PFSK-1 (cell line): ENCODE measurements at regions not wholly inside any gene's neighbourhood (a gene's known extent, or its start where the extent isn't known, plus 50 kb on each side); places are given as distances from the start of the nearest gene placed in this dataset.

Source experiments
- FOXP2 ChIP-seq: optimal IDR thresholded peaks from 2 replicates; pipeline ENCODE3; 2011; ENCODE audit warnings: borderline replicate concordance, control low read depth, inconsistent platforms; ENCODE audit not compliant: insufficient read depth; ENCODE audit errors: extremely low read length, extremely low read depth
- POLR2AphosphoS5 ChIP-seq: IDR thresholded peaks from 2 replicates; pipeline ENCODE4 v1.6.1; 2012; ENCODE audit warnings: low read depth, mild to moderate bottlenecking, control low read depth, low read length, moderate library complexity
- SIN3A ChIP-seq: IDR thresholded peaks from 2 replicates; pipeline ENCODE4 v1.6.1; 2012; ENCODE audit warnings: mild to moderate bottlenecking, low read length, moderate library complexity, borderline replicate concordance; ENCODE audit not compliant: insufficient read depth
- TAF1 ChIP-seq: IDR thresholded peaks from 2 replicates; pipeline ENCODE4 v1.6.1; 2012; ENCODE audit warnings: low read length, control low read depth, borderline replicate concordance; ENCODE audit not compliant: insufficient read depth
- TF ChIP-seq, protein P1 (sequence below), 2 experiments: IDR thresholded peaks; 2 replicates each; pipeline versions ENCODE4 v1.6.1 to v1.8.0; 2011 to 2012; ENCODE audit warnings: low read depth in 2 of 2, low read length in 2 of 2, control low read depth in 1 of 2, inconsistent platforms in 1 of 2, mild to moderate bottlenecking in 1 of 2, moderate library complexity in 1 of 2; ENCODE audit not compliant: insufficient read depth in 1 of 2

- no peak for TF ChIP-seq FOXP2
- no peak for TF ChIP-seq SIN3A
- no peak for TF ChIP-seq TAF1
- no peak for TF ChIP-seq POLR2AphosphoS5
- TF ChIP-seq, protein P1, sequence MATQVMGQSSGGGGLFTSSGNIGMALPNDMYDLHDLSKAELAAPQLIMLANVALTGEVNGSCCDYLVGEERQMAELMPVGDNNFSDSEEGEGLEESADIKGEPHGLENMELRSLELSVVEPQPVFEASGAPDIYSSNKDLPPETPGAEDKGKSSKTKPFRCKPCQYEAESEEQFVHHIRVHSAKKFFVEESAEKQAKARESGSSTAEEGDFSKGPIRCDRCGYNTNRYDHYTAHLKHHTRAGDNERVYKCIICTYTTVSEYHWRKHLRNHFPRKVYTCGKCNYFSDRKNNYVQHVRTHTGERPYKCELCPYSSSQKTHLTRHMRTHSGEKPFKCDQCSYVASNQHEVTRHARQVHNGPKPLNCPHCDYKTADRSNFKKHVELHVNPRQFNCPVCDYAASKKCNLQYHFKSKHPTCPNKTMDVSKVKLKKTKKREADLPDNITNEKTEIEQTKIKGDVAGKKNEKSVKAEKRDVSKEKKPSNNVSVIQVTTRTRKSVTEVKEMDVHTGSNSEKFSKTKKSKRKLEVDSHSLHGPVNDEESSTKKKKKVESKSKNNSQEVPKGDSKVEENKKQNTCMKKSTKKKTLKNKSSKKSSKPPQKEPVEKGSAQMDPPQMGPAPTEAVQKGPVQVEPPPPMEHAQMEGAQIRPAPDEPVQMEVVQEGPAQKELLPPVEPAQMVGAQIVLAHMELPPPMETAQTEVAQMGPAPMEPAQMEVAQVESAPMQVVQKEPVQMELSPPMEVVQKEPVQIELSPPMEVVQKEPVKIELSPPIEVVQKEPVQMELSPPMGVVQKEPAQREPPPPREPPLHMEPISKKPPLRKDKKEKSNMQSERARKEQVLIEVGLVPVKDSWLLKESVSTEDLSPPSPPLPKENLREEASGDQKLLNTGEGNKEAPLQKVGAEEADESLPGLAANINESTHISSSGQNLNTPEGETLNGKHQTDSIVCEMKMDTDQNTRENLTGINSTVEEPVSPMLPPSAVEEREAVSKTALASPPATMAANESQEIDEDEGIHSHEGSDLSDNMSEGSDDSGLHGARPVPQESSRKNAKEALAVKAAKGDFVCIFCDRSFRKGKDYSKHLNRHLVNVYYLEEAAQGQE (IDR thresholded peaks at IDR 0.05; ENCODE audit: insufficient read depth in 1 of 2, low read depth in 2 of 2, low read length in 2 of 2): no peak
Measured at GRCh38 chr17:72022328-72023275, 98.2 kb upstream of the SOX9 start.

DNA sequence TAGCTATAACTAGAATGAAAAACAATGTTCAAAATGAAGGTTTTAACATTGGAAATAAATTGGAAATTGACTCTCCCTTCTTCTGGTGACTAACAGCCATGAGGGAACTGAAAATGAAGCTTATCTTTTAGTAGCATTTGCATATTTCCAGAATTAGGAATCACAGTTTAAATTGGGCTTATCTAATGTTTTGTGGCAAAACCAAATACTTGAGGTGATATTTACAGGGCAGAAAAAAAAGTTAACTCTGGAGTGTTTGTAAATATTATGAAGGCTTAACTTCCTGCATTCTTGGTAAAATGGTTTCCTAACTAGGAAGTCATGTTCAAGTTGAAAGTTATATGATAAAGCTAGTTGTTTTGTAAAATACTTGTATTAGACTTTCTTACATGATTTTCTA lies 96.4 kb upstream of the SOX9 start:
- TF ChIP-seq TAF1 (no peak), SIN3A (no peak), POLR2AphosphoS5 (no peak), FOXP2 (no peak)
- TF ChIP-seq, protein P1 (IDR thresholded peaks at IDR 0.05; ENCODE audit: insufficient read depth in 1 of 2, low read depth in 2 of 2, low read length in 2 of 2): no peak

DNA sequence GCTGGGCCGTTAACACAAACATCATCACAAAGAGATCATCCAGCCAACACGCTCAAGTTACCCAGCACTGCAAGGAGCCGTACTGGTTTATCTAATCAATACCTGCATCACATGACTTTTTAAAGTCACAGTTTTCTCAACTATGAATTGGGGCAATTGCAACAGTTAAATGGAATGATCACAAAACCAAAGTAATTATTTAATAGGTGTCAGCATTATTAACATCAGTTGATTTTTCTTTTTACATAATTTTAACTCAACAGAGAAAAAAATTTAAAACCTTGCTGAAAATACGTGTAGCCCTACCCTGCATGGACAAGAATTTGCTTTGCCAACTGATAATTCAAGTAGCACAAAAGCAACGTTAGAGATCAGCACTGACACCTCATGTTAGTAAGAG lies 95.7 kb upstream of the SOX9 start:
- TF ChIP-seq SIN3A (no peak), POLR2AphosphoS5 (no peak), TAF1 (no peak), FOXP2 (no peak)
- TF ChIP-seq, protein P1 (IDR thresholded peaks at IDR 0.05; ENCODE audit: insufficient read depth in 1 of 2, low read depth in 2 of 2, low read length in 2 of 2): no peak

- TF ChIP-seq FOXP2: no peak
- TF ChIP-seq POLR2AphosphoS5: no peak
- TF ChIP-seq, protein P1 (IDR thresholded peaks at IDR 0.05; ENCODE audit: insufficient read depth in 1 of 2, low read depth in 2 of 2, low read length in 2 of 2): no peak
- TF ChIP-seq TAF1: no peak
- no peak for TF ChIP-seq SIN3A
Measured at GRCh38 chr17:72030067-72030899, 90.5 kb upstream of the SOX9 start.
